ENCODE measurements at regions not wholly inside any gene's neighbourhood (a gene's known extent, or its start where the extent isn't known, plus 50 kb on each side); places are given as distances from the start of the nearest gene placed in this dataset.

GRCh38 chr12:5185435-5186069, 141.9 kb downstream of the KCNA5 start:
- Histone ChIP-seq H3K4me1 (ENCODE audit: insufficient read depth, insufficient read length) (no peaks in the 10 kb centered on the region), H3K27me3 (ENCODE audit: insufficient read depth, insufficient read length) (no peaks in the 10 kb centered on the region), H3K36me3 (ENCODE audit: insufficient read depth, insufficient read length, low read length) (peaks cover 16% of the 10 kb centered on the region), H3K4me3 (ENCODE audit: insufficient read length, low read depth) (no peak overlapping the region), H3K9ac (ENCODE audit: insufficient read length, low read depth) (no peak overlapping the region), H3K9me3 (ENCODE audit: insufficient read depth, low read length) (peaks cover 7% of the 10 kb centered on the region; the same call in 1 of the 2 replicates)
- no peak for DNase-seq (ENCODE audit: low read depth, low spot score)
- TF ChIP-seq ZNF274 (IDR thresholded peaks at IDR 0.05; ENCODE audit: low read depth, low read length) (no peak), YY1 (IDR thresholded peaks at IDR 0.05; ENCODE audit: insufficient read depth, insufficient read length) (no peak), SUZ12 (IDR thresholded peaks at IDR 0.05; ENCODE audit: extremely low read depth, insufficient read depth, insufficient read length) (no peak)

- TF ChIP-seq SUZ12 (IDR thresholded peaks at IDR 0.05; ENCODE audit: extremely low read depth, insufficient read depth, insufficient read length): no peak
- TF ChIP-seq YY1 (IDR thresholded peaks at IDR 0.05; ENCODE audit: insufficient read depth, insufficient read length): no peak
- no peak for TF ChIP-seq ZNF274 (IDR thresholded peaks at IDR 0.05; ENCODE audit: low read depth, low read length)
- no peak for DNase-seq (ENCODE audit: low read depth, low spot score)
- Histone ChIP-seq H3K4me1 (ENCODE audit: insufficient read depth, insufficient read length) (no peaks in the 10 kb centered on the region), H3K9me3 (ENCODE audit: insufficient read depth, low read length) (peaks cover 7% of the 10 kb centered on the region; the same call in 1 of the 2 replicates), H3K4me3 (ENCODE audit: insufficient read length, low read depth) (no peak overlapping the region), H3K36me3 (ENCODE audit: insufficient read depth, insufficient read length, low read length) (peaks cover 22% of the 10 kb centered on the region), H3K9ac (ENCODE audit: insufficient read length, low read depth) (no peak overlapping the region), H3K27me3 (ENCODE audit: insufficient read depth, insufficient read length) (no peaks in the 10 kb centered on the region)
Observed at GRCh38 chr12:5186715-5187114, 143.0 kb downstream of the KCNA5 start.

GRCh38 chr12:5187136-5187535, 143.5 kb downstream of the KCNA5 start:
- H3K4me1 ChIP-seq (ENCODE audit: insufficient read depth, insufficient read length): no peaks in the 10 kb centered on the region
- H3K9me3 ChIP-seq (ENCODE audit: insufficient read depth, low read length): peaks cover 7% of the 10 kb centered on the region; the same call in 1 of the 2 replicates
- no peaks in the 10 kb centered on the region for H3K27me3 ChIP-seq (ENCODE audit: insufficient read depth, insufficient read length)
- peaks cover 23% of the 10 kb centered on the region for H3K36me3 ChIP-seq (ENCODE audit: insufficient read depth, insufficient read length, low read length)
- no peak overlapping the region for H3K4me3 ChIP-seq (ENCODE audit: insufficient read length, low read depth)
- TF ChIP-seq YY1 (IDR thresholded peaks at IDR 0.05; ENCODE audit: insufficient read depth, insufficient read length): no peak
- no peak for TF ChIP-seq SUZ12 (IDR thresholded peaks at IDR 0.05; ENCODE audit: extremely low read depth, insufficient read depth, insufficient read length)
- TF ChIP-seq ZNF274 (IDR thresholded peaks at IDR 0.05; ENCODE audit: low read depth, low read length): no peak
- DNase-seq (ENCODE audit: low read depth, low spot score): no peak
- no peak overlapping the region for H3K9ac ChIP-seq (ENCODE audit: insufficient read length, low read depth)

GRCh38 chr12:5188472-5188871, 144.8 kb downstream of the KCNA5 start:
- Histone ChIP-seq H3K4me3 (ENCODE audit: insufficient read length, low read depth) (no peak overlapping the region), H3K27me3 (ENCODE audit: insufficient read depth, insufficient read length) (no peaks in the 10 kb centered on the region), H3K36me3 (ENCODE audit: insufficient read depth, insufficient read length, low read length) (peaks cover 15% of the 10 kb centered on the region), H3K9ac (ENCODE audit: insufficient read length, low read depth) (no peak overlapping the region), H3K9me3 (ENCODE audit: insufficient read depth, low read length) (peaks cover 7% of the 10 kb centered on the region; the same call in 1 of the 2 replicates), H3K4me1 (ENCODE audit: insufficient read depth, insufficient read length) (no peaks in the 10 kb centered on the region)
- no peak for DNase-seq (ENCODE audit: low read depth, low spot score)
- TF ChIP-seq YY1 (IDR thresholded peaks at IDR 0.05; ENCODE audit: insufficient read depth, insufficient read length) (no peak), ZNF274 (IDR thresholded peaks at IDR 0.05; ENCODE audit: low read depth, low read length) (no peak), SUZ12 (IDR thresholded peaks at IDR 0.05; ENCODE audit: extremely low read depth, insufficient read depth, insufficient read length) (no peak)

GRCh38 chr12:5189173-5189572, 145.5 kb downstream of the KCNA5 start:
- DNase-seq (ENCODE audit: low read depth, low spot score): no peak
- Histone ChIP-seq H3K9me3 (ENCODE audit: insufficient read depth, low read length) (peaks cover 7% of the 10 kb centered on the region; the same call in 1 of the 2 replicates), H3K4me1 (ENCODE audit: insufficient read depth, insufficient read length) (no peaks in the 10 kb centered on the region), H3K4me3 (ENCODE audit: insufficient read length, low read depth) (no peak overlapping the region), H3K36me3 (ENCODE audit: insufficient read depth, insufficient read length, low read length) (peaks cover 17% of the 10 kb centered on the region), H3K27me3 (ENCODE audit: insufficient read depth, insufficient read length) (no peaks in the 10 kb centered on the region), H3K9ac (ENCODE audit: insufficient read length, low read depth) (no peak overlapping the region)
- TF ChIP-seq YY1 (IDR thresholded peaks at IDR 0.05; ENCODE audit: insufficient read depth, insufficient read length): no peak
- no peak for TF ChIP-seq ZNF274 (IDR thresholded peaks at IDR 0.05; ENCODE audit: low read depth, low read length)
- TF ChIP-seq SUZ12 (IDR thresholded peaks at IDR 0.05; ENCODE audit: extremely low read depth, insufficient read depth, insufficient read length): no peak

- H3K9ac ChIP-seq (ENCODE audit: insufficient read length, low read depth): no peak overlapping the region
- H3K4me1 ChIP-seq (ENCODE audit: insufficient read depth, insufficient read length): no peaks in the 10 kb centered on the region
- peaks cover 22% of the 10 kb centered on the region for H3K36me3 ChIP-seq (ENCODE audit: insufficient read depth, insufficient read length, low read length)
- H3K4me3 ChIP-seq (ENCODE audit: insufficient read length, low read depth): no peak overlapping the region
- H3K27me3 ChIP-seq (ENCODE audit: insufficient read depth, insufficient read length): no peaks in the 10 kb centered on the region
- peaks cover 7% of the 10 kb centered on the region; the same call in 1 of the 2 replicates for H3K9me3 ChIP-seq (ENCODE audit: insufficient read depth, low read length)
- no peak for TF ChIP-seq ZNF274 (IDR thresholded peaks at IDR 0.05; ENCODE audit: low read depth, low read length)
- no peak for TF ChIP-seq YY1 (IDR thresholded peaks at IDR 0.05; ENCODE audit: insufficient read depth, insufficient read length)
- no peak for TF ChIP-seq SUZ12 (IDR thresholded peaks at IDR 0.05; ENCODE audit: extremely low read depth, insufficient read depth, insufficient read length)
- no peak for DNase-seq (ENCODE audit: low read depth, low spot score)
Observed at GRCh38 chr12:5191803-5192538, 148.3 kb downstream of the KCNA5 start.

- no peak for DNase-seq (ENCODE audit: low read depth, low spot score)
- H3K4me1 ChIP-seq (ENCODE audit: insufficient read depth, insufficient read length): no peaks in the 10 kb centered on the region
- H3K36me3 ChIP-seq (ENCODE audit: insufficient read depth, insufficient read length, low read length): peaks cover 20% of the 10 kb centered on the region
- H3K27me3 ChIP-seq (ENCODE audit: insufficient read depth, insufficient read length): no peaks in the 10 kb centered on the region
- H3K9ac ChIP-seq (ENCODE audit: insufficient read length, low read depth): no peak overlapping the region
- no peak for TF ChIP-seq ZNF274 (IDR thresholded peaks at IDR 0.05; ENCODE audit: low read depth, low read length)
- TF ChIP-seq YY1 (IDR thresholded peaks at IDR 0.05; ENCODE audit: insufficient read depth, insufficient read length): no peak
- TF ChIP-seq SUZ12 (IDR thresholded peaks at IDR 0.05; ENCODE audit: extremely low read depth, insufficient read depth, insufficient read length): no peak
- H3K4me3 ChIP-seq (ENCODE audit: insufficient read length, low read depth): no peak overlapping the region
- H3K9me3 ChIP-seq (ENCODE audit: insufficient read depth, low read length): peaks cover 7% of the 10 kb centered on the region; the same call in 1 of the 2 replicates
Observed at GRCh38 chr12:5192726-5193125, 149.0 kb downstream of the KCNA5 start.
